Ecto neural progenitor cell (in vitro differentiated cells): ENCODE measurements at regions not wholly inside any gene's neighbourhood (a gene's known extent, or its start where the extent isn't known, plus 50 kb on each side); places are given as distances from the start of the nearest gene placed in this dataset.

Experiments
- DNase-seq: peaks from one replicate; pipeline ENCODE4 v3.0.0-alpha.2; 2018; ENCODE audit warnings: low spot score

DNA sequence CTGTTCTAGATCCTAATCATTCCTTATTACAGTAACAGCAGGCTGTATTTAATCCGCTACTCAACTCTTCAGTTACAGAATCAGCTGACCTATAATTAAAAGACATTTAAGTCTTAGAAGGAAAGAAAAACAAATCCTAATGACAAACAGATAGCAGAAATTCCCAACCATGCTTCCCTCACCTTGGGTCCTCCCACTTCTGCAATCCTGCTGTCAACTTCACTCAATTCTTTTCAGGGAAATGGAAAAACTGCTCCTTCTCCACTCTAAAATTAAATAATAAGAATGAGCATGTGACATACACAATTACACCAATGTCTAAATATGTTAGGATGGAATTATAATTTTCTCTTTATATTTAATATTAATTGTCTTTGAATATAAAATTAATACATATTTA lies 182.6 kb upstream of the LYPLAL1 start:
- no peak for DNase-seq

DNA sequence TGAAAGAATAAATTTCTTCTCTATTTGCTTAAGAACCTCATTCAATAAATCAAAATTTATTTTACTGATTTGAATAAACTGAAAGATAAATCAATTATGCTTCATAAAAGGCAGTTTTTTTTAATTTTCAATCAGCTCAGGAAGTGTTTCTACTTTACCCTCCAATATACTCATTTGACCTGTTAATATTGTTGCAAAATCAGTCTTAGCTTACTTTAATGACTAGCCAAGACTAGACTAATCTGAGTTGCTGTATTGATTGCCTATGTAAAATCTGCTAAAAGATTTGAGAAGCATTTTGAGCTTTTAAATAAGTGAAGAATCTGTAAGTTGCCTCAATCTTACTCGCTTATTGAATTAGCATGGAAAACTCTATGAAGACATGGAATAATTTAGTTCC lies 179.1 kb upstream of the LYPLAL1 start:
- DNase-seq = no peak

DNA sequence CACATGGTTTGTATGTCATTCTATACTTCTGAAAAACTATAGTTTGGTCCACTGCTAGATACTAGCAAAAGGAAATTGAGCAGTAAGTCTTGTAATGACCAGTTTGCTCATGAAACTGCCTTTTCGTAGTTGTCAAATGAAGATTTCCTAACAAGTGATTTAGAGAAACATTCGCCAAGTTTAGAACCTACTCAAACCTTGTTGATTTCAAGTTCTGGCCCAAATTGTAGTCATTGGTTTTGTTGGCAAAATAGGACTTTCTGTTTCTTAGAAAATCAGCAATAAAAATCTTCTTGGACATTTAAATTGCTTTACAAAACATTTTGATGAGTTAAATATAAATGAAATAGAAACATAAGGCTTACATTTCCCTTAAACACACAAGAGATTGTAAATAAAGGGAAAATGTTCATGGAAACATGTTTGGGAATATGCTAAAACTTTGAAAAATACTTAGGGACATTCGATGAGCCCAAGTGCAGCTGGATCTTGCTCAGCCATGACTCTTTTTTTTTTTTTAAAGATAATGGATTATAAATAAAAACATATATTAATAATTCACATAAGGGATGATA lies 178.5 kb upstream of the LYPLAL1 start:
- no peak for DNase-seq

DNA sequence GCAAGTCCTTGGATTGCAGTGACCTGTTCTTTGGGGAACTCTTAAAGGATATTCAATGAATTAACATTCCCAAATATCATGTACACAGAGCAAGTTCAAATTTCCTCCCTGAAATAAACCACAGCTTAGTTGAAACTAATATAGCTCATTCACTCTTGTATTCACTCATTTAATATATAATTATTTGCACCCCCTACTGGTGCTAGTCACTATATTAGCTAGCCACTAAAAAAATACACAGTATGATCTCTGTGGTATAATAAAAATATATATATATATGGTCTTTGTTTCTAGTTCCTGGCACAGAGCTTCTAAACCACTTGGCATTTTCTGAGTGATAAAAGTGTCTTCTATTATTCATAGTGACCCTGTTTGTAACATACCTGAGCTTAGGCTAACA lies 177.3 kb upstream of the LYPLAL1 start:
- no peak for DNase-seq

DNA sequence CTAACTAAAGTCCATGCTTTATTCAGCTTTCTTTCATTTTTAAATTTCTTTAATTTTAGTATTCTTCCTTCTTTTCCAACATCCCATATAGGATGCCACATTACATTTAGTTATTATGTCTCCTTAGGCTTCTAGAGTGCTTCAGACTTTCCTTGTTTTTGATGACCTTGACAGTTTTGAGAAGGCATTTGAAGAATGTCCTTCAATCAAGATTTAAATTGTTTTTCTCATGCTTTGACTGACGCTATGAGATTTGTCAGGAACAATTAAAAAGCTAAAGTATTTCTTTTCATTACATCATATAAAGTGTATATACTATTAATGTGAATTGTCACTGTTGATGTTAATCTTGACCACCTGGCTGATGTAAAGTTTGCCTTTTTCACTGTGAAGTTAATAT lies 173.7 kb upstream of the LYPLAL1 start:
- no peak for DNase-seq

DNA sequence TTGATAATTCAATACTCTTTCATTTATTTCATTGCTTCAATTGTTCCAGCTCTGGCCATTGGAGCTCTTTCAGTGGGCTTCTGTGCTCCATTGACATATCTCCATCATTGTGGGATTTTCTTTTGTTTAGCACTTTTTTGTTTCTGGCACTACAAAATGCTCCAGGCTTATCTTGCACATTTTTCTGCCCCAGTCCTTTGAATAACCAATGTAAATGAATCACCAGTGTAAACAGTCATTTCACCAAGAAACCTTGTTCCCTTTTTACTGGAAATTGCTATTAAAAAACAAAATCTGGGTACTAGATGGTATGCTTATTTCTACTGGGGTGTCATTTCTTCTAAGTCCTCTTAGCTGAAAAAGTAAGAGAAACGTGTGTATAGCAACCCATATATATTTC lies 173.0 kb upstream of the LYPLAL1 start:
- DNase-seq = no peak

DNA sequence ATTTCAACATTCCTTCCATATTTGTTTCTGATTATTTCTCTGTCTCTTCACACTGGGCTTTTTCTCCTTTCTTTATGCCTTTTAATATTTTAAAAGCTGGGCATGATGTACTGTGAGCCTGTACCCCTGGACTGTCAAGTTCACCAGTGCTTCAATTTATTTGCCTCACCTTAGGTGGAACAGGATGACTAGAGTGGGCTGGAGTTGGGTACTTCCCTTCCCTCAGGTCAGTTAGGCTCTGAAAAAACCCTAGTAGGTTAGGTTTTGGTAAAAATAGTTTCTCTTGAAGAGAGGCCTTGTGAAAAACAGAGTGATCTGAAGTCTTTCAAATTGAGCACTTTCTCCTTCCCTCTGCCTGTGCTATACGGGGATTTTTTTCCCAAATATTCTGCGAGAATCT lies 163.0 kb upstream of the LYPLAL1 start:
- DNase-seq = no peak

DNA sequence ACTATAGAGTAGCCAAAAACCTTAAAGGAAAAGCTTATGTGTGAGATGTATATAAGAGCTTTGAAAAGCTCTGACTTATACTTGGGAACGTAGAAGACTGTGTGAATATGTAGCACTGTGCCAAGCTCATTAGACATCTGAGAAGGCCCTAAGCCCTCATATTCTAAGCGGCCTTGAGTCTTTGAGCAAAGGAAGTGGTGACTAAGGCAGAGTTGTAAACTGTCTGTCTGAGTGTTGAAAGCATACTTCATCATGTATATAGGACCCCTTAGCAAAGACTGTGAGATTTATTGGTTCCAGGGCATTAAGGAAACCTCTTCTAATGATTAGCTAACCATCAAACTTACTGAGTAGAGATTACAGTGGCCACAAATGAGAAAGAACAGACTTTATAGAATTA lies 153.3 kb upstream of the LYPLAL1 start:
- no peak for DNase-seq

GRCh38 chr1:219020846-219021245 lies 152.8 kb upstream of the LYPLAL1 start:
- DNase-seq = no peak

- no peak for DNase-seq
These were observed 146.5 kb upstream of the LYPLAL1 start for GRCh38 chr1:219027146-219027673.

DNA sequence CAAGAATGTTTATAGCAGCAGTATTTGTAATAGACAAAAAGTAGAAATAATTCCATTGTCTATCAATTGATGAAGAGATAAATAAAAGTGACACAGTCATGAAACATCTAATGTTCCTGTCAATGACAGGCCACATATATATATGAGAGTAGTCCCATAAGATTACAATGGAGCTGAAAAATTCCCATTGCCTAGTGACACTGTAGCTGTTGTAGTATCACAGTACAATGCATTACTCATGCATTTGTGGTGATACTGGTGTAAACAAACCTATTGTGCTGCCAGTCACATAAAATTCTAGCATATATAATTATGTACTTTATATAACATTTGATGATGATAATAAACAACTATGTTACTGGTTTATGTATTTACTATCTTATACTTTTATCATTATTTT lies 141.9 kb upstream of the LYPLAL1 start:
- no peak for DNase-seq

DNA sequence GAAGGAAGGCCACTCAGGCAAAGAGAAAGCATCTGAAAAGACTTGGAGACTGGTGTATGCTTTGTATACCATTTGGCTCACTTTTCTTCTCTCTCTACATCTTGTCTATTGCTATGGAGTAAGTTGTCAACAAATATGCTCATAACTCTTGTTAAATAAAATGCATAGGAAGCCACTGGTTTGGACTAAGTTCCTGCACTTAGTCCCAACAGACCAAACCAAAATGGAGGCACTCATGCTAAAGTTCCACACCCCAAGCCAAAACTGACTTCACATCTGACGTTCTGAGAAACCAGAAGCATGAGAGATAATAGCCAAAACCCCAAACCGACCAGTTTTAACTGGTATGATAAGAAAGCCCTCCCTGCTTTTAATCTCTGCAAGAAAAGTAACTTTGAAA lies 135.3 kb upstream of the LYPLAL1 start:
- no peak for DNase-seq

GRCh38 chr1:219039017-219039681 lies 134.5 kb upstream of the LYPLAL1 start:
- no peak for DNase-seq

- DNase-seq = no peak
These were observed 134.0 kb upstream of the LYPLAL1 start for GRCh38 chr1:219039682-219040154.

GRCh38 chr1:219040291-219040690 lies 133.4 kb upstream of the LYPLAL1 start:
- no peak for DNase-seq

DNA sequence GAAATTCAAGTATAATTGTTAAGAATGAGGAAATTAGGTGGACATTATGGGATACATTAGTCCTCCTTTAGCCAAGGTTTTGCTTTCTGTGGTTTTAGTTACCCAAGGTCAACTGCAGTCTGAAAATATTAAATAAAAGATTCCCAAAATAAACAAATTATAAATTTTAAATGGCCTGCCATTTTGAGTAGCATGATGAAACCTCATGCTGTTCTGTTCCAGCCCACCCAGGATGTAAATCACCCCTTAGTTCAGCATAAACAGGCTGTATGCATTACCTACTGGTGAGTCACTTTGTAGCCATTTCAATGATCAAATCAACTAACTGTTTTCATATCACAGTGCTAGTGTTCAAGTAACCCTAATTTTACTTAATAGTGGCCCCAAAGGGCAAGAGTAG lies 132.5 kb upstream of the LYPLAL1 start:
- DNase-seq = no peak

DNA sequence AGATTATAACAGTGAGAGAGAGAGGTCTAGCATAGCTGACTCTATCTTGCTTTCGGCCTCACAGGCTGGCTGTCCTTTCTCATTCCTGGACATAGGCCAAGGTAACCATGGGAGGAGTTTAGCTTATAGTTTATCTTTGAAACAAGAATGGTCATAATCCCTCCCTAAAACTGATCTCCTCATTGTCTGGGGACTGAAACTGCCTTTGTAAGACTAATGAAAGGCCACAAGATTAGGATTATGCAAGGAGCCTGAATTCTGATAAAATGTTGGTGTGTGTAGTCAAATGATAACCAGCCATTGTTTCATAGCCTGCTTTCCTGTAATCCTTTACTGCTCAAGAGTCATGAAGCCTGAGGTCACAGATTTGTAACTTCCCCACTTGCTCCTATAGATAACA lies 131.9 kb upstream of the LYPLAL1 start:
- no peak for DNase-seq

DNA sequence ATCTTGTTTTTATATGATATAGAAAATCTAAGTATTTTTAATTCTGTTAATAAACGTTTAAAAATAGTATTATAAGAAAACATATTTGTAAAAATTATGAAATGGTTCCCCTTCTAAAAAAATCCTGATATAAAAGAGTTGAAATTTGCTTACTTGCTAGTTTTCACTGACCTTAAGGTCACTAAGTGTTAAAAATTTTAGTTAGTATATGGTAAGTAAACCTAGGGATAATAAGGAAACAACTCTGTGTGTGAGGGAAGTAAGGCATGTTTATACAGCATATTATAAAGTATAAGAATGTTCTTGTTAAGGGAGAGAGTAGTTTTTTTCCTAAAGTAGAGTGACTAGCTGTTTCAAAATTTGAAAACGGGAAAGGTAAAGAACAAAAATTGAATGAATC lies 130.9 kb upstream of the LYPLAL1 start:
- DNase-seq = no peak

- no peak for DNase-seq
These were observed 128.4 kb upstream of the LYPLAL1 start for GRCh38 chr1:219045246-219045645.

DNA sequence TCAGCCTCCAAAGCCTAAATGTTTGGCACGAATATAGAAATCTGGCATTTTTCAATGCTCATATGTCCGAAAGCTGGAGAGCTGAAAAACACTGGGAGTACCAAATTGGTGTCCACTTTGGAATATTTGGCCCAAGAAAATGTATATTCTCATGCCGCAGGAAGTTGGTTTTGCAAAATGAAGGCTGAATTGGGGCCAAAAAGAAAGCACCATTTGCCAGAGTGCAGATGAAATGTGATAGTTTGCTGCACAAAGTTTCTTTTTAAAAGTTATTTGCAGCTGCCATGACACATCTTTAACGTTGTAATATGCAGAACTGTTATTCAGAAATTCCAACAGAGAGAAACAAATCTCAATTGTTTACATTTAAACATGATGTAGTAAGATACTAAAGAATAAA lies 124.2 kb upstream of the LYPLAL1 start:
- no peak for DNase-seq

GRCh38 chr1:219050086-219050821 lies 123.4 kb upstream of the LYPLAL1 start:
- DNase-seq = no peak

- no peak for DNase-seq
These were observed 122.9 kb upstream of the LYPLAL1 start for GRCh38 chr1:219050822-219051125.

GRCh38 chr1:219051547-219051946 lies 122.1 kb upstream of the LYPLAL1 start:
- DNase-seq = no peak
